Activated CD4-positive, alpha-beta T cell treated with anti-CD3 and anti-CD28 coated beads for 24 hours (primary cell): ENCODE measurements at regions not wholly inside any gene's neighbourhood (a gene's known extent, or its start where the extent isn't known, plus 50 kb on each side); places are given as distances from the start of the nearest gene placed in this dataset.
A peak's percentile ranks its signal among the peaks of the same experiment; 100 is the strongest.

Source experiments
- DNase-seq, 2 donors: peaks; one replicate each; pipeline ENCODE4 v3.0.0-alpha.2; 2020; ENCODE audit warnings: low read depth in 2 of 2

- no peak for DNase-seq
These were observed 292.1 kb downstream of the SOX4 start for GRCh38 chr6:21885532-21886114.

- DNase-seq: no peak
These were observed 293.1 kb downstream of the SOX4 start for GRCh38 chr6:21886542-21887151.

GRCh38 chr6:21887231-21888185, 294.0 kb downstream of the SOX4 start:
- DNase-seq: no peak

- DNase-seq: no peak
These were observed 297.5 kb downstream of the SOX4 start for GRCh38 chr6:21891080-21891479.

- DNase-seq: no peak
These were observed 300.2 kb downstream of the SOX4 start for GRCh38 chr6:21893793-21894192.

- no peak for DNase-seq
These were observed 302.0 kb downstream of the SOX4 start for GRCh38 chr6:21895555-21895954.

GRCh38 chr6:21898107-21898796, 304.7 kb downstream of the SOX4 start:
- no peak for DNase-seq

- no peak for DNase-seq
These were observed 306.2 kb downstream of the SOX4 start for GRCh38 chr6:21899708-21900107.

- DNase-seq: no peak
These were observed 307.2 kb downstream of the SOX4 start for GRCh38 chr6:21900730-21901129.

- no peak for DNase-seq
These were observed 309.1 kb downstream of the SOX4 start for GRCh38 chr6:21902628-21903169.

- DNase-seq: no peak
These were observed 312.0 kb downstream of the SOX4 start for GRCh38 chr6:21905531-21905930.

GRCh38 chr6:21906826-21907225, 313.3 kb downstream of the SOX4 start:
- no peak for DNase-seq

GRCh38 chr6:21907291-21907690, 313.7 kb downstream of the SOX4 start:
- no peak for DNase-seq

GRCh38 chr6:21908161-21908848, 314.8 kb downstream of the SOX4 start:
- no peak for DNase-seq

- DNase-seq: no peak
These were observed 315.8 kb downstream of the SOX4 start for GRCh38 chr6:21909321-21909720.

- no peak for DNase-seq
These were observed 317.7 kb downstream of the SOX4 start for GRCh38 chr6:21911208-21911607.

GRCh38 chr6:21912151-21912832, 318.7 kb downstream of the SOX4 start:
- no peak for DNase-seq

GRCh38 chr6:21914121-21914973, 320.8 kb downstream of the SOX4 start:
- peak in 1 of 2 donors; percentile 51 for DNase-seq

- no peak for DNase-seq
These were observed 322.2 kb downstream of the SOX4 start for GRCh38 chr6:21915707-21916260.
